Sigmoid colon (tissue), 4 donors: ENCODE measurements at regions not wholly inside any gene's neighbourhood (a gene's known extent, or its start where the extent isn't known, plus 50 kb on each side); places are given as distances from the start of the nearest gene placed in this dataset.

Experiments
- CTCF ChIP-seq, 4 experiments: fragments of 450-650 bp in 3 of 4; fragments of 200-600 bp in 1 of 4; IDR thresholded peaks; one replicate each; pipeline ENCODE4 v1.5.1; 2016 to 2019; ENCODE audit warnings: antibody characterized with exemption in 4 of 4, mild to moderate bottlenecking in 3 of 4, moderate library complexity in 2 of 4
- EP300 ChIP-seq, 4 donors: sonication (generic); formaldehyde crosslinking; IDR thresholded peaks; one replicate each; pipeline ENCODE4 v1.6.1; 2017; ENCODE audit warnings: antibody characterized with exemption in 4 of 4
- POLR2AphosphoS5 ChIP-seq, 4 donors: sonication (generic); formaldehyde crosslinking; IDR thresholded peaks; one replicate each; pipeline ENCODE4 v1.6.1; 2017; ENCODE audit warnings: antibody characterized with exemption in 4 of 4

- TF ChIP-seq POLR2AphosphoS5 (IDR thresholded peaks at IDR 0.05) = no peak
- TF ChIP-seq CTCF (IDR thresholded peaks at IDR 0.05) = no peak
- no peak for TF ChIP-seq EP300 (IDR thresholded peaks at IDR 0.05)
These were observed 125.8 kb upstream of the POT1 start for GRCh38 chr7:125055376-125055775.
